Left colon (tissue), 2 donors: ENCODE measurements at regions not wholly inside any gene's neighbourhood (a gene's known extent, or its start where the extent isn't known, plus 50 kb on each side); places are given as distances from the start of the nearest gene placed in this dataset.

ENCODE experiments used
- ATAC-seq: fragments of 200-7000 bp; cut with Tn5 transposase; one replicate; pipeline ENCODE4 v1.9.1; 2020; ENCODE audit warnings: mild to moderate bottlenecking, moderate library complexity
- DNase-seq, 2 donors: peaks; one replicate each; pipeline ENCODE4 v3.0.0-alpha.2; 2020
- intact Hi-C, 2 donors: fragments of 100-400 bp; cut with DNase I in 1 of 2; cut with micrococcal nuclease in 1 of 2; formaldehyde crosslinking; loops; one replicate each; pipeline versions ENCODE4 v1.11.2 to v1.14.0; 2022; cut with DNase I, micrococcal nuclease
- donor health status: DM: no; HTN: no; CAD: no.
- donor health status: DM: yes; HTN: yes; CAD: no.

- ATAC-seq (no peak), DNase-seq (no peak)
- intact Hi-C loops = no loop called here
Observed at GRCh38 chr4:146998157-146998556, 52.5 kb upstream of the TTC29 start.

- ATAC-seq (no peak), DNase-seq (no peak)
- intact Hi-C loops = no loop called here
Observed at GRCh38 chr4:147003956-147004809, 58.5 kb upstream of the TTC29 start.

GRCh38 chr4:147006229-147006628 lies 60.6 kb upstream of the TTC29 start:
- DNase-seq = no peak
- intact Hi-C loops = no loop called here

GRCh38 chr4:147009875-147010274 lies 64.2 kb upstream of the TTC29 start:
- ATAC-seq (no peak), DNase-seq (no peak)
- intact Hi-C loops = no loop called here

More at GRCh38 chr4:147006229-147006628, 60.6 kb upstream of the TTC29 start:
- no peak for ATAC-seq

- DNase-seq (no peak), ATAC-seq (no peak)
- intact Hi-C loops = no loop called here
Observed at GRCh38 chr4:147011411-147011810, 65.7 kb upstream of the TTC29 start.

- no peak for ATAC-seq
Observed at GRCh38 chr4:147012059-147012707, 66.5 kb upstream of the TTC29 start.

GRCh38 chr4:147014946-147015345 lies 69.3 kb upstream of the TTC29 start:
- ATAC-seq (no peak), DNase-seq (no peak)
- intact Hi-C loops = loop anchor here in 1 of 2 donors (5.0 kb wide), 1 partner anchor 77 kb away; no protein-coding TSS in a partner anchor

More at GRCh38 chr4:147012059-147012707, 66.5 kb upstream of the TTC29 start:
- no peak for DNase-seq
- intact Hi-C loops = no loop called here

- intact Hi-C loops = loop anchor here in 1 of 2 donors (5.0 kb wide), 1 partner anchor 77 kb away; no protein-coding TSS in a partner anchor
- ATAC-seq (no peak), DNase-seq (no peak)
Observed at GRCh38 chr4:147015491-147015890, 69.8 kb upstream of the TTC29 start.

- intact Hi-C loops = loop anchor here in 1 of 2 donors (5.0 kb wide), 1 partner anchor 75 kb away; no protein-coding TSS in a partner anchor
- DNase-seq (no peak), ATAC-seq (no peak)
Observed at GRCh38 chr4:147017081-147017480, 71.4 kb upstream of the TTC29 start.

GRCh38 chr4:147019091-147019490 lies 73.4 kb upstream of the TTC29 start:
- ATAC-seq = peak; percentile 61
- peak in 1 of 2 donors; percentile 54 for DNase-seq
- intact Hi-C loops = loop anchor here in 1 of 2 donors (5.0 kb wide), 1 partner anchor 73 kb away; no protein-coding TSS in a partner anchor

GRCh38 chr4:147020456-147020855 lies 74.8 kb upstream of the TTC29 start:
- ATAC-seq (no peak), DNase-seq (no peak)
- intact Hi-C loops = no loop called here

GRCh38 chr4:147025042-147025441 lies 79.4 kb upstream of the TTC29 start:
- intact Hi-C loops = no loop called here
- ATAC-seq (no peak), DNase-seq (no peak)

GRCh38 chr4:147029296-147029695 lies 83.6 kb upstream of the TTC29 start:
- intact Hi-C loops = no loop called here
- no peak for ATAC-seq

GRCh38 chr4:147034372-147034771 lies 88.7 kb upstream of the TTC29 start:
- DNase-seq = no peak
- ATAC-seq = no peak
- intact Hi-C loops = no loop called here

More at GRCh38 chr4:147029296-147029695, 83.6 kb upstream of the TTC29 start:
- DNase-seq = no peak

GRCh38 chr4:147037069-147037468 lies 91.4 kb upstream of the TTC29 start:
- ATAC-seq (no peak), DNase-seq (no peak)
- intact Hi-C loops = no loop called here

- intact Hi-C loops = no loop called here
- DNase-seq (no peak), ATAC-seq (no peak)
Observed at GRCh38 chr4:147039976-147040575, 94.4 kb upstream of the TTC29 start.

- no peak for DNase-seq
- intact Hi-C loops = no loop called here
Observed at GRCh38 chr4:147040874-147041273, 95.2 kb upstream of the TTC29 start.

GRCh38 chr4:147041376-147041775 lies 95.7 kb upstream of the TTC29 start:
- DNase-seq = no peak
- intact Hi-C loops = no loop called here
- ATAC-seq = no peak

More at GRCh38 chr4:147040874-147041273, 95.2 kb upstream of the TTC29 start:
- ATAC-seq = no peak

- ATAC-seq = no peak
- DNase-seq = no peak
- intact Hi-C loops = no loop called here
Observed at GRCh38 chr4:147042046-147042445, 96.4 kb upstream of the TTC29 start.

GRCh38 chr4:147044241-147044640 lies 98.6 kb upstream of the TTC29 start:
- ATAC-seq (no peak), DNase-seq (no peak)
- intact Hi-C loops = no loop called here
